Naive thymus-derived CD8-positive, alpha-beta T cell (primary cell): ENCODE measurements at regions not wholly inside any gene's neighbourhood (a gene's known extent, or its start where the extent isn't known, plus 50 kb on each side); places are given as distances from the start of the nearest gene placed in this dataset.
"Not testable (repeated sequence)": the region's sequence is repeated elsewhere in the genome, so short reads cannot be mapped to it uniquely, and the experiment has no call there.

Experiments used
- ATAC-seq, 2 donors: fragments of 150-1000 bp; cut with Tn5 transposase in 1 of 2; sonication (Bioruptor Pico), chemical (Tn5 transposase) in 1 of 2; 1 replicate in 1 of 2; 2 replicates in 1 of 2; pipeline ENCODE4 v1.10.0; 2021; ENCODE audit warnings: mild to moderate bottlenecking in 2 of 2, moderate library complexity in 2 of 2
- POLR2A ChIA-PET: fragments of 350-600 bp; sonication (Branson Sonifier 250); formaldehyde crosslinking; loops from one replicate; lab custom pipeline; 2021; ENCODE audit warnings: antibody characterized with exemption; lab: Charles Lee
- DNase-seq, 10 donors: peaks; one replicate each; pipeline versions ENCODE4 v3.0.0 to v3.0.0-alpha.2; 2020 to 2022
- H3K27ac Mint-ChIP-seq, 10 donors: one replicate each; pipeline ENCODE4 v1.8.0; 2020 to 2022; ENCODE audit warnings: mild to moderate bottlenecking in 10 of 10, mixed read lengths in 10 of 10, moderate library complexity in 4 of 10, inconsistent platforms in 1 of 10
- H3K27me3 Mint-ChIP-seq, 5 donors: one replicate each; pipeline ENCODE4 v1.8.0; 2021 to 2022; ENCODE audit warnings: mixed read lengths in 5 of 5
- H3K36me3 Mint-ChIP-seq, 3 donors: one replicate each; pipeline ENCODE4 v1.8.0; 2020 to 2022; ENCODE audit warnings: mixed read lengths in 3 of 3, mild to moderate bottlenecking in 2 of 3, inconsistent platforms in 1 of 3
- H3K4me1 Mint-ChIP-seq, 4 donors: one replicate each; pipeline ENCODE4 v1.8.0; 2021 to 2022; ENCODE audit warnings: mixed read lengths in 4 of 4
- H3K4me3 Mint-ChIP-seq, 10 donors: one replicate each; pipeline ENCODE4 v1.8.0; 2020 to 2022; ENCODE audit warnings: mild to moderate bottlenecking in 10 of 10, mixed read lengths in 10 of 10, moderate library complexity in 6 of 10, inconsistent platforms in 1 of 10
- H3K9me3 Mint-ChIP-seq, 9 donors: one replicate each; pipeline ENCODE4 v1.8.0; 2020 to 2022; ENCODE audit warnings: mixed read lengths in 9 of 9, mild to moderate bottlenecking in 3 of 9, inconsistent platforms in 1 of 9, moderate library complexity in 1 of 9

- Mint-ChIP-seq H3K4me3 (no peak overlapping the region), H3K9me3 (peaks cover 7 to 27% (median 19%) of the 10 kb centered on the region in 9 donors), H3K27ac (peak overlapping the region in 1 of 10 donors; percentile 12), H3K4me1 (peaks cover 0 to 6% (median 2%) of the 10 kb centered on the region in 4 donors), H3K36me3 (peaks cover 0 to 23% (median 9%) of the 10 kb centered on the region in 3 donors), H3K27me3 (no peaks in the 10 kb centered on the region)
- no peak for DNase-seq
- POLR2A ChIA-PET = no interaction called here
- ATAC-seq = no peak
These were observed 95.3 kb upstream of the SNX9 start for GRCh38 chr6:157727629-157728182.

- Mint-ChIP-seq H3K27me3 (no peaks in the 10 kb centered on the region), H3K4me3 (no peak overlapping the region), H3K27ac (peak overlapping the region in 1 of 10 donors; percentile 27), H3K4me1 (peaks cover 0 to 6% (median 2%) of the 10 kb centered on the region in 4 donors), H3K36me3 (peaks cover 0 to 23% (median 9%) of the 10 kb centered on the region in 3 donors), H3K9me3 (peaks cover 7 to 27% (median 19%) of the 10 kb centered on the region in 9 donors)
- no peak for ATAC-seq
- POLR2A ChIA-PET = no interaction called here
- no peak for DNase-seq
These were observed 94.7 kb upstream of the SNX9 start for GRCh38 chr6:157728183-157728881.

- Mint-ChIP-seq H3K27me3 (no peaks in the 10 kb centered on the region), H3K4me3 (no peak overlapping the region), H3K9me3 (peaks cover 0 to 4% (median under 1%) of the 10 kb centered on the region in 9 donors), H3K4me1 (peaks cover 0 to under 1% (median 0%) of the 10 kb centered on the region in 4 donors), H3K27ac (no peak overlapping the region), H3K36me3 (peaks cover 0 to 2% (median under 1%) of the 10 kb centered on the region in 3 donors)
- POLR2A ChIA-PET = no interaction called here
- ATAC-seq (no peak), DNase-seq (no peak)
These were observed 91.8 kb upstream of the SNX9 start for GRCh38 chr6:157731221-157731620.

- H3K9me3 Mint-ChIP-seq = peaks cover 0 to 2% (median 0%) of the 10 kb centered on the region in 9 donors
- H3K4me3 Mint-ChIP-seq = no peak overlapping the region
- no peak overlapping the region for H3K27ac Mint-ChIP-seq
- no peak for ATAC-seq
- POLR2A ChIA-PET = no interaction called here
- no peak for DNase-seq
- H3K36me3 Mint-ChIP-seq = no peaks in the 10 kb centered on the region
- no peaks in the 10 kb centered on the region for H3K27me3 Mint-ChIP-seq
- no peaks in the 10 kb centered on the region for H3K4me1 Mint-ChIP-seq
These were observed 91.0 kb upstream of the SNX9 start for GRCh38 chr6:157732007-157732406.

GRCh38 chr6:157732416-157733161 lies 90.5 kb upstream of the SNX9 start:
- no peaks in the 10 kb centered on the region for H3K27me3 Mint-ChIP-seq
- no peaks in the 10 kb centered on the region for H3K4me1 Mint-ChIP-seq
- POLR2A ChIA-PET = no interaction called here
- no peak for ATAC-seq
- H3K27ac Mint-ChIP-seq = peak overlapping the region in 1 of 10 donors; percentile 13
- peaks cover 0 to 5% (median 1%) of the 10 kb centered on the region in 9 donors for H3K9me3 Mint-ChIP-seq
- H3K36me3 Mint-ChIP-seq = peaks cover 0 to 5% (median 4%) of the 10 kb centered on the region in 3 donors
- H3K4me3 Mint-ChIP-seq = no peak overlapping the region
- no peak for DNase-seq

GRCh38 chr6:157736555-157736954 lies 86.5 kb upstream of the SNX9 start:
- POLR2A ChIA-PET = interaction anchor here (0.6 kb wide), 1 partner anchor 12 kb away, joined by 3 read pairs; no protein-coding TSS in a partner anchor
- Mint-ChIP-seq H3K36me3 (peaks cover 0 to 11% (median 9%) of the 10 kb centered on the region in 3 donors), H3K9me3 (peaks cover 0 to 22% (median 8%) of the 10 kb centered on the region in 9 donors)
- not testable (repeated sequence) for H3K4me3 Mint-ChIP-seq, ATAC-seq, H3K4me1 Mint-ChIP-seq, DNase-seq, H3K27ac Mint-ChIP-seq, H3K27me3 Mint-ChIP-seq

GRCh38 chr6:157741321-157741947 lies 81.6 kb upstream of the SNX9 start:
- ATAC-seq = no peak
- POLR2A ChIA-PET = no interaction called here
- Mint-ChIP-seq H3K36me3 (peaks cover 0 to 11% (median 9%) of the 10 kb centered on the region in 3 donors), H3K4me3 (no peak overlapping the region), H3K27ac (no peak overlapping the region), H3K9me3 (peaks cover 0 to 22% (median 8%) of the 10 kb centered on the region in 9 donors), H3K27me3 (peaks cover 0 to 2% (median 0%) of the 10 kb centered on the region in 5 donors), H3K4me1 (peaks cover 0 to 1% (median 0%) of the 10 kb centered on the region in 4 donors)
- DNase-seq = no peak

- H3K27me3 Mint-ChIP-seq = peaks cover 0 to 2% (median 0%) of the 10 kb centered on the region in 5 donors
- POLR2A ChIA-PET = no interaction called here
- H3K36me3 Mint-ChIP-seq = peaks cover 0 to 11% (median 9%) of the 10 kb centered on the region in 3 donors
- H3K9me3 Mint-ChIP-seq = peaks cover 0 to 22% (median 7%) of the 10 kb centered on the region in 9 donors
- DNase-seq (no peak), ATAC-seq (no peak)
- H3K4me1 Mint-ChIP-seq = peaks cover 0 to 5% (median 0%) of the 10 kb centered on the region in 4 donors
- no peak overlapping the region for H3K27ac Mint-ChIP-seq
- no peak overlapping the region for H3K4me3 Mint-ChIP-seq
These were observed 81.0 kb upstream of the SNX9 start for GRCh38 chr6:157741948-157742556.

- peaks cover 0 to 1% (median 0%) of the 10 kb centered on the region in 3 donors for H3K36me3 Mint-ChIP-seq
- peaks cover 0 to 2% (median 0%) of the 10 kb centered on the region in 5 donors for H3K27me3 Mint-ChIP-seq
- no peak overlapping the region for H3K27ac Mint-ChIP-seq
- POLR2A ChIA-PET = no interaction called here
- peaks cover 0 to 2% (median 0%) of the 10 kb centered on the region in 9 donors for H3K9me3 Mint-ChIP-seq
- DNase-seq (no peak), ATAC-seq (no peak)
- H3K4me1 Mint-ChIP-seq = peaks cover 6 to 9% (median 7%) of the 10 kb centered on the region in 4 donors
- no peak overlapping the region for H3K4me3 Mint-ChIP-seq
These were observed 78.9 kb upstream of the SNX9 start for GRCh38 chr6:157744102-157744601.

- POLR2A ChIA-PET = no interaction called here
- Mint-ChIP-seq H3K4me3 (no peak overlapping the region), H3K36me3 (peaks cover 0 to 8% (median 0%) of the 10 kb centered on the region in 3 donors), H3K27me3 (peaks cover 0 to 2% (median 0%) of the 10 kb centered on the region in 5 donors), H3K9me3 (peaks cover 0 to 14% (median 2%) of the 10 kb centered on the region in 9 donors), H3K4me1 (peaks cover 8 to 15% (median 9%) of the 10 kb centered on the region in 4 donors), H3K27ac (peak overlapping the region in 2 of 10 donors; percentile 40 to 80)
- no peak for ATAC-seq
- no peak for DNase-seq
These were observed 76.1 kb upstream of the SNX9 start for GRCh38 chr6:157746897-157747296.

- DNase-seq = no peak
- H3K4me1 Mint-ChIP-seq = peaks cover 8 to 15% (median 9%) of the 10 kb centered on the region in 4 donors
- H3K9me3 Mint-ChIP-seq = peaks cover 0 to 15% (median 3%) of the 10 kb centered on the region in 9 donors
- peaks cover 0 to 8% (median 0%) of the 10 kb centered on the region in 3 donors for H3K36me3 Mint-ChIP-seq
- ATAC-seq = no peak
- H3K27me3 Mint-ChIP-seq = peaks cover 0 to 2% (median 0%) of the 10 kb centered on the region in 5 donors
- H3K27ac Mint-ChIP-seq = peak overlapping the region in 1 of 10 donors; percentile 40
- H3K4me3 Mint-ChIP-seq = no peak overlapping the region
- POLR2A ChIA-PET = no interaction called here
These were observed 75.7 kb upstream of the SNX9 start for GRCh38 chr6:157747370-157747769.
